ENCODE measurements at regions not wholly inside any gene's neighbourhood (a gene's known extent, or its start where the extent isn't known, plus 50 kb on each side); places are given as distances from the start of the nearest gene placed in this dataset.

GRCh38 chr6:40181367-40181766, 247.1 kb upstream of the MOCS1 start:
- no peak for TF ChIP-seq CTCF (conservative IDR thresholded peaks at IDR 0.05)
- no peak for TF ChIP-seq EZH2 (IDR thresholded peaks at IDR 0.05; ENCODE audit: low read depth)
